ENCODE measurements at regions not wholly inside any gene's neighbourhood (a gene's known extent, or its start where the extent isn't known, plus 50 kb on each side); places are given as distances from the start of the nearest gene placed in this dataset.
A peak's percentile ranks its signal among the peaks of the same experiment; 100 is the strongest.

DNA sequence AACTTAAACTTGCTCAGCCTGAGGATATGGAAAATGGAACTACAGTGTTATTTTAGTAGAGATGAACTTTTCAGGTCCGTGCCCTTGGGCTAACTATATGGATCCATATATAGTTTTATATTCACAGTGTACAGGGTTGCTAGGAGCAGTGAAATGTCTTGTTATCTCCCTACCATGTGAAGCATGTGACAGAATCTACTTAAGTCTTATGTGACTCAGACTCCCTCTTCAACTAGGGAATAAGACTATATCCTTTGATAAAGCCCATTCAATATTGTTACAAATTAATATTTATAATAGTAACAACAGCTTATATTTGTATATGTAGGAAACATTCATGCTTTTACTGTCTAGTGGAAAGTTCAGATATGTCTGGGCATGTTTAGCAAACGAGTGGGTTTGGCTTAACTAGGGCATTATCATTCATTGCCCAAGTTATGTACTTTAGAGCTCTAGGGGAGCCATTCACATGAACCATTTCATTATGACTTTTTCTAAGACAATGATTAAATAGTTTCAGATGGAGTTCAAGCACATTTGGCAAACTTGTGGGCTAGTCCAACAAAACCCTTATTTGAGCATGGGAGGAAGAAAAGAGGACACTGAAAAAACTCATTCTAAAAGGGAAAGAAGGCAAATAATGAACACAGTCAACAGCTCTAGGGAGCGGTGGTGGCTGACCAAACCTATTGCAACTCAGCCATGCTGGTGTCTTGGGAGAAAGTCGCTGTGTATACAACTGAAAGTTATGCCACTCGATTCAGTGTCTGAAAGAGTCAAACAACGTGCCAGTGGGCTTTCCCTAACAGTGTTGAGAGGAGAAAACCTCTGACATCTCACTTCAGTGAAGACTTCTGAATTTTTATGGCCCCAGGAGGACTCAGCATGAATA lies 305.9 kb upstream of the G2E3 start:
- Mint-ChIP-seq H3K27ac (no peak overlapping the region), H3K9me3 (ENCODE audit: low read depth) (peaks cover 7% of the 10 kb centered on the region), H3K4me3 (no peak overlapping the region), H3K36me3 (no peaks in the 10 kb centered on the region), H3K27me3 (no peaks in the 10 kb centered on the region), H3K4me1 (no peaks in the 10 kb centered on the region)
- no peak for DNase-seq
- CTCF ChIA-PET: no interaction called here
- no peak for ATAC-seq

DNA sequence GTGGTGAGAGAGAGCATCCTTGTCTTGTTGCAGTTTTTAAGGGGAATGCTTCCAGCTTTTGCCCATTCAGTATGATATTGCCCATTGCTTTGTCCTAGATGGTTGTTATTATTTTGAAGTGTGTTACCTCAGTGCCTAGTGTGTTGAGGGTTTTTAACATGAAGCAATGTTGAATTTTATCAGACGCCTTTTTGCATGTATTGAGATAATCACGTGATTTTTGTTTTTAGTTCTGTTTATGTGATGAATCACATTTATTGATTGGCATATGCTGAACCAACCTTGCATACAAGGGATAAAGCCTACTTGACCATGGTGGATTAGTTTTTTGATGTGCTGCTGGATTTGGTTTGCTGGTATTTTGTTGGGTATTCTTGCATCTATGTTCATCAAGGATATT lies 302.3 kb upstream of the G2E3 start:
- CTCF ChIA-PET: no interaction called here
- Mint-ChIP-seq H3K4me1 (no peaks in the 10 kb centered on the region), H3K36me3 (no peaks in the 10 kb centered on the region), H3K4me3 (no peak overlapping the region), H3K27me3 (no peaks in the 10 kb centered on the region), H3K27ac (no peak overlapping the region), H3K9me3 (ENCODE audit: low read depth) (peaks cover 10% of the 10 kb centered on the region)
- DNase-seq (no peak), ATAC-seq (no peak)

DNA sequence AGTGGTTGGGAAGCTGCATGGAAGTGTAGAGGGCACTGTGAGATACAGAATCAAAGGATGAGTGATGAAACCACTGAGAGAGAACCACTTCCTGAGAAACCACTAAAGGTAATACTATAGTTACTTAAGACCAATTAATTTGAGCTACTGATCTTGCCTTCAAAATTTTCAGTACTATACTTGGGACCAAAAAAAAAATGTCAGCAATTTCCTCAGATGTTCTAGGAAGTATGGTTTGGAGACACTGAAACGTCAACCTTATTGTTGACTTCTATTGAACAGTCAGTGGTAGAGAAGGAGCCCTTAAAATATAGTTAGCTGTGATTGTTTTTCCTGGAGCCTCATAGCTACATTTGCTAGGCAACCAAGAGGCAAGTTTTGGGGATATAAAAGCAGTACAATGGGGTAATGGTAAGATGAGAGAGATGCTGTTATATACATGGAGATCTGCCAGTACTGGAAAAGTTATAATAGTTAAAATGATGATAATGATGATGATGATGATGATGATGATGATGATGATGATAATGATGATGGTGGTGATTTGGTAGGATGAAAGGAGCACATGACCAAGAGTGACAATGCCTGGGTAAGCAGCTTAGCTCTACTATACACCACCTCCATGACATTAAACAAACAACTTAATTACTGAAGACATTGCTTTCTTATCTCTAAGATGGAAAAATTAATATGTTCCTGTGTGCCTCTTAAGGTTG lies 300.9 kb upstream of the G2E3 start:
- peaks cover 9% of the 10 kb centered on the region for H3K9me3 Mint-ChIP-seq (ENCODE audit: low read depth)
- DNase-seq (no peak), ATAC-seq (no peak)
- CTCF ChIA-PET: interaction anchor here (1.4 kb wide), 1 partner anchor 12 kb away, joined by 4 read pairs; no protein-coding TSS in a partner anchor
- H3K4me3 Mint-ChIP-seq: no peak overlapping the region
- no peaks in the 10 kb centered on the region for H3K36me3 Mint-ChIP-seq
- no peak overlapping the region for H3K27ac Mint-ChIP-seq
- H3K27me3 Mint-ChIP-seq: no peaks in the 10 kb centered on the region
- H3K4me1 Mint-ChIP-seq: no peaks in the 10 kb centered on the region

DNA sequence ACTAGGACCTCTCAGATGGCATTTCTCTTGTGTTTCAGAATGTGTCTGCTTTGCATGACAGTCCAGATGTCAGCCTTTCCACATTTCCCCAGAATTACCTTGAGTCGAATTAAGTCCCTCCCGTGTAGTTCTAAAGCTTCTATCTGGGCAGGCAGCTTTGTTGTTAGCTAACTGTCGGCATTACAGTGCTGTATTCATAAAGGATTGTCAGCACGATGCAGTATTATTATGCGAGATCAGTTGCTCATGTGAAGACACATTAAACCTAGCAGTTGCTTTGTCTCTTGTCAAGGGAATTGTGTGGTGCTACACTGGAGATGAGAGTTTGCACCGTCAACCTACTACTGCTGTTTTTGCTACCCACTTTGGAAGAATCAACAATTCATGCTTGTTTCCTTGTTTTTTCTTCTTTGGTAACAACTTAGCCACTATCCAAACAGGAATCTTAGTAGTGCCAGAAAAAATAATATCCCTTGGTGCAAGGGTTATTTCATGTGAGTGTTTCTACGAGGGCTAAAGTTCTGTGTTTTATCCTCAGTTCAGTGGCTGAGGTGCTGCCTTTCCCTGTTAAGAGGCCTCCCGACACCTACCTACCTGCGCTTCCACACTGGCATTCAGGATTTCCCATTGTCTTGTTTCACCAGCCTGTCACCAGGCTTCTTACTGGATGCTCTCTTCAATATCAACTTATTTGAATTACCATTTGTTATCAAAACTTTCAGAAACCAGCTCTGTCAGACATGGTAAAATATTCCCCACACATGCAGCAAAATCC lies 297.9 kb upstream of the G2E3 start:
- no peaks in the 10 kb centered on the region for H3K4me1 Mint-ChIP-seq
- peaks cover 7% of the 10 kb centered on the region for H3K9me3 Mint-ChIP-seq (ENCODE audit: low read depth)
- no peak overlapping the region for H3K27ac Mint-ChIP-seq
- CTCF ChIA-PET: interaction anchor here (1.3 kb wide), 1 partner anchor 10 kb away, joined by 3 read pairs; no protein-coding TSS in a partner anchor
- DNase-seq (no peak), ATAC-seq (no peak)
- no peak overlapping the region for H3K4me3 Mint-ChIP-seq
- no peaks in the 10 kb centered on the region for H3K27me3 Mint-ChIP-seq
- H3K36me3 Mint-ChIP-seq: no peaks in the 10 kb centered on the region

DNA sequence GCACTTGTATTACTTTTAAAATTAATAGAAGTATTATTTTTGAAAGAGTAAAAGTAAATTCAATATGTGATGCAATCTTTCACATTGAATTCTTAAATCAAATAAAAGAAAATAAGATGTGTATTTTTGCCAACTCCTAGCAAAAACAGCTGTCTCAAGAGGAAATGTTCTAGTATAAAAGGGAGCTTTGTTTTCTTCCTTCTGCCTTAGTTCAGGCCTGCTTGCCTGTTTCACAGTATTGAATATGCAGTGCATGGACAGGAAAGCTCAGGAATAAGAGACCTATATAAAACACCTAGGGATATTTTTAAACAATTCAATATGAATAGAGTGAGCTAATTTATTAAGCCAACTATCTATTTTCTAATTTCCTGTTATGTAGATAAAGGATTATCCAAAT lies 294.8 kb upstream of the G2E3 start:
- CTCF ChIA-PET: no interaction called here
- H3K4me3 Mint-ChIP-seq: no peak overlapping the region
- H3K36me3 Mint-ChIP-seq: no peaks in the 10 kb centered on the region
- ATAC-seq (no peak), DNase-seq (no peak)
- H3K4me1 Mint-ChIP-seq: no peaks in the 10 kb centered on the region
- H3K27me3 Mint-ChIP-seq: no peaks in the 10 kb centered on the region
- H3K27ac Mint-ChIP-seq: no peak overlapping the region
- H3K9me3 Mint-ChIP-seq (ENCODE audit: low read depth): no peaks in the 10 kb centered on the region

DNA sequence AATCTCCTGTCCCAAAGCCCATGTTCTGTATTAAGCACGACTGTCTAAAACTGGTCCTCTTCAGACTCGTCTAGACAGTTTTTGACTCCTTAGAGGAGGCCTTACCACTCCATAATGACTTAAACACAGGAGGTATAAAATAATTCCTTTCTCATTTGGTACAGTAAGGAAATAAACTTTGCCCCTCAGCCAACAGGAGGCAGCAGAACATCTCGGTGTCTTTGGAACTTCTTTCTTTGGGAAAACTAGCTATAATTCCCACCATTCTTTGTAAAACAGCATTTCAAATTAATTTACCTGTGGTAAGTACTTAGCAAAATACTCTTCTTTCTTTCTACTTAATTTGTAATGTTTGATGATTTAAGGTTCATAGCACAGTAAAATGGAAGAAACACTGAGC lies 292.7 kb upstream of the G2E3 start:
- H3K36me3 Mint-ChIP-seq: no peaks in the 10 kb centered on the region
- DNase-seq (no peak), ATAC-seq (no peak)
- H3K9me3 Mint-ChIP-seq (ENCODE audit: low read depth): no peaks in the 10 kb centered on the region
- CTCF ChIA-PET: no interaction called here
- no peak overlapping the region for H3K4me3 Mint-ChIP-seq
- H3K27ac Mint-ChIP-seq: no peak overlapping the region
- peaks cover 1% of the 10 kb centered on the region for H3K4me1 Mint-ChIP-seq
- H3K27me3 Mint-ChIP-seq: no peaks in the 10 kb centered on the region

DNA sequence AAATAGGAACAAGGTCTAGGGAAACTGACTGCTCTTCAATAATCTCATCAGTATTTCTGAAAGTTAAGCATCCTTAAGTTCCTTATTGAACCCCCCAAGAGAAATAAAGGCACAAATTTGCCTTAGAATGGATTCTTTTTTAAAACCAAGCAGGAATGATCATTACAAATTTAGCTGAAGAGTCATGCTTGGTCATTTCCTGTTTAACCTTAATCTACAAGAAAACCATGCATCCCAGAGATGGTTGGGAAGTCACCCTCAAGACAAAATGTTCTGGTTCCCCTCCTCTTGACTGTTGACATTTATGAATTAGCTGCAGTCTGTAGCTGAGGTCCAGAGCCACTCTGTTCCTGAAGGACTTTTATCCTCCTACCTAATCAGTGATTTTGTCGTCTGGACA lies 291.8 kb upstream of the G2E3 start:
- DNase-seq (no peak), ATAC-seq (no peak)
- H3K27me3 Mint-ChIP-seq: no peaks in the 10 kb centered on the region
- no peak overlapping the region for H3K27ac Mint-ChIP-seq
- H3K4me1 Mint-ChIP-seq: peaks cover 1% of the 10 kb centered on the region
- no peak overlapping the region for H3K4me3 Mint-ChIP-seq
- no peaks in the 10 kb centered on the region for H3K36me3 Mint-ChIP-seq
- H3K9me3 Mint-ChIP-seq (ENCODE audit: low read depth): no peaks in the 10 kb centered on the region
- CTCF ChIA-PET: no interaction called here

DNA sequence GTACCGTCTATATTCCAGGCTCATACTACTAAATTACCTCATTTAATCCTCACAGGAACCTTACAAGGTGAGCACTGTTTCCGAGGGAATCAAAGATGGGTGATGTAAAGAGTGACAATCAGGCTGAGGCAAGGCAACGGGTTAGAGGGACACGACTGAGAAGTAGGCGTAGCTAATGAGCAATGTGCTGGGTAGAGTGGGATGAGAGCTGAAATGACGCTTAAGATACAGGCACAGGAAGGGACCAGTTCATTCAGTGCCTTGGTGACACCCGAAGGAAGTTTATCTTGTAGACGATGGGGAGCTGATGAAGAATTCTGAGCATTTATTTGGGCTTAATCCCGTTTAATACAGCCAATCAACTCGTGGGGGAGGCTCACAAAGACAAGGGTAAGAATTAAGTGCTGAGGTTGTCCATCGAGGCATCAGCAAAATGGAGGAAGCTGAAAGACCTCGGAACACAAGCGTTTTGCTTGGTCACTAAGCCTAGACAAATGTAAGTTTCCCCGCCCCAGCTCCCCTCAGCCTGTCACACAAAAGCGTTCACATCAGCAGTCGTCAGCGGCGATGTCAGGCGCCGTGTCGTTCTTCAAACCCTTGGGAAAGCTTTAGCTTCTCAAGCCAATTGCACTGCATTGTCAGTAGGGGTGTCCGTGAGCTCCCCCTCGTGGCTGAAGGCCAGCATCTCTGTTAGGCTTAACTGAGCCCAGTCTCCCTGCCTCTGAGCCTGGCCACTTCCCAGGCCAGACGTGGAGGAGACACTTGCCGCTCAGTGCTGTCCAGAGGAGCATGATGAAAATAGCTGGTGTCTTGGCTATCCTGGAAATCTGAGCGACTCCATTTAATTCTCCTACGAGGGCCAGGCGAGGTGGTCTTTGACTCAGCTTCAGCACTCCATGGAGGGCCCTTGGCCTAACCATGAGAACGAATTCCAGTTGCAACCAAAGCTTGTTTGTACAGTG lies 288.5 kb upstream of the G2E3 start:
- ATAC-seq (peak; percentile 74), DNase-seq (peak; percentile 67)
- Mint-ChIP-seq H3K9me3 (ENCODE audit: low read depth) (no peaks in the 10 kb centered on the region), H3K27me3 (peaks cover 3% of the 10 kb centered on the region), H3K27ac (no peak overlapping the region), H3K36me3 (no peaks in the 10 kb centered on the region), H3K4me3 (no peak overlapping the region), H3K4me1 (peaks cover 1% of the 10 kb centered on the region)
- CTCF ChIA-PET: interaction anchor here (1.0 to 1.4 kb wide), 3 partner anchors 10 to 13 kb away, joined by 3 to 7 read pairs (median 4); no protein-coding TSS in a partner anchor

DNA sequence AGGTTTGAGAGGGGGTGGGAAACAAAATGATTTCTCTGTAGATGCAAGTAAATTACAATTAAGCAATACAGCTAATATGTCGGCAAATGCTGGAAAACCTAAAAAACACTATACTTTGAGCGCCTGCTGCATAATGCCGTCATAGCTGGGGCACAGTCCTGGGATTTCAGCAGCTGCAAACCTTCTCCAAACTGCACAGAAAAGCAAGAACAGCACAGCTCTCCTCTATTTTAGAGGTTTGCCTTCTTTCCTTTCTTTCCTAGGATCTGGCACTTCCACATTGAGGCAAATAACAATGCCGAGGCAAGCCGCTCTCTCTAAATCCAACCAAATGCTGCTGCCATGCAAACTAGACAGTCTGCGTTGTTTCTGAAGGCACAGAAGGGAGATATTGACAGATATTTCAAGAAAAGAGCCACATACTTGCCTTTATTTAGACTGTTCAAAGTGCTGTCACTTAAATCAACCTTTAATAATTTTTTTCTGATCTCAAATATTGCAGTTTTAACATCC lies 287.1 kb upstream of the G2E3 start:
- Mint-ChIP-seq H3K27me3 (peaks cover 3% of the 10 kb centered on the region), H3K4me3 (no peak overlapping the region), H3K4me1 (peaks cover 1% of the 10 kb centered on the region), H3K9me3 (ENCODE audit: low read depth) (no peaks in the 10 kb centered on the region), H3K27ac (no peak overlapping the region), H3K36me3 (no peaks in the 10 kb centered on the region)
- CTCF ChIA-PET: no interaction called here
- DNase-seq: no peak
- ATAC-seq: no peak

DNA sequence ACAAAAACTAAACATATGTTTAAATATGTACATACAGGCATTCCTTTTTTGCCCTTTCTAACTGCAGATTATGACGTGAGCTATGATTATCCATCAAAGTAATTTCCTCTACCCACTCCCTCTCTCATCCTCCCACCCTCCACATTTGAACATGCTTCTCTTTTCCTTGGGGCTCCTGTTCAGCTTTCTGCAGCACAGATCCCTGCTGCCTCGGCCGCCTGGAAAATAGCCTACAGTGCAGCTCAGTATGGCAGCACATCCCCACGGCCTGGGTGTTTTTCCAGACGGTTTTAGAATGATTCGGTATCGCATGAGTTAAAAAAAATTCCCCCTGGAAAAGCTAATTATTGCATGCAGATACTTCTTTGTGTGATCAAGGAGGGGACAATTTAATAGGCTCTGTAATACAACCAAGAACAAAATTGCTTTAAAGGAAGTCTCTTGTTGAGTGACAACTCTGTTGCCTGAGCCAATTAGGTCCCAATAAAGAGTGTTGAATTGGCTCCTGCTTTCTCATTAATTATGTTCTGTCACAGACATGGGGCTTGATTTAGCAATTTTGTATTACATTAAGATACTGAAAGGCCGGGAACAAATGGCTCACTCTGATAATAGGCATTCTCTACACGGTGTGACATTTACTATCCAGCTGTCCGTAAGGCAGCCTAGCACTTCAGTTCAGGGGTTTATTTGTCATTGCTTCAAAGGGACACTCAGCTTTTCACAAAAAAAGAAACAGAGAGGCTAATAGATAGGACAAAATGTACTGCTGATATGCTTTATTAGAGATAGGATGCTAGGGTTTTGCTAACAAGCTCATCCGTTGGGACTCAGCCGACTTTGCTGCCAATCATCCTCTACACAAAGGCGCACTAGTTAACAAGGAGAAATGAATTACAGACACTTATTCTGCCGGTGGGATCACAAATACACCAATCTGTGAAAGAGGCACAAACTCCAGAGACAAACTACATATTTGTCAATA lies 285.8 kb upstream of the G2E3 start:
- CTCF ChIA-PET: interaction anchor here (1.4 kb wide), 1 partner anchor 14 kb away, joined by 4 read pairs; no protein-coding TSS in a partner anchor
- no peaks in the 10 kb centered on the region for H3K36me3 Mint-ChIP-seq
- H3K27me3 Mint-ChIP-seq: peaks cover 3% of the 10 kb centered on the region
- peaks cover 1% of the 10 kb centered on the region for H3K4me1 Mint-ChIP-seq
- DNase-seq (no peak), ATAC-seq (no peak)
- H3K4me3 Mint-ChIP-seq: no peak overlapping the region
- H3K9me3 Mint-ChIP-seq (ENCODE audit: low read depth): no peaks in the 10 kb centered on the region
- no peak overlapping the region for H3K27ac Mint-ChIP-seq

DNA sequence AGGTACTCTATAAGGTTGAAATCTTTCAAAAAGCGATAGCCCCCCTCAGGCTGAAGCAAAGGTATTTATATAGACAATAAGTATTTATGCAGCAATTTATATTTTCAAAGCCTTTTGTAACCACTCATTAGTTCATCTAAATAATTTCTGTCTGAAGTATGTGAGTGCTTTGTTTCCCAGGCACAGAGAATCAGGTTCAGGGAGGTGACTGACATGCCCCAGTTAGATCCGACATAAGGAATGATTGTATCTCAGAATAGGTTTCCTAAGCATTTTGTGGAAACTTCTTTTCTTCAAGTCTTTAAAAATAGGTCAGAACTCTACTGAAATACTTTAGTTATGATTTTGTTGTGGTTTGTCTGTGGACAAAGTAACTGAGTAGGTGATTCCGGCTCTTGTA lies 283.4 kb upstream of the G2E3 start:
- no peak for DNase-seq
- CTCF ChIA-PET: no interaction called here
- peaks cover 3% of the 10 kb centered on the region for H3K27me3 Mint-ChIP-seq
- no peak for ATAC-seq
- no peak overlapping the region for H3K4me3 Mint-ChIP-seq
- no peaks in the 10 kb centered on the region for H3K36me3 Mint-ChIP-seq
- H3K9me3 Mint-ChIP-seq (ENCODE audit: low read depth): no peaks in the 10 kb centered on the region
- no peaks in the 10 kb centered on the region for H3K4me1 Mint-ChIP-seq
- H3K27ac Mint-ChIP-seq: no peak overlapping the region

DNA sequence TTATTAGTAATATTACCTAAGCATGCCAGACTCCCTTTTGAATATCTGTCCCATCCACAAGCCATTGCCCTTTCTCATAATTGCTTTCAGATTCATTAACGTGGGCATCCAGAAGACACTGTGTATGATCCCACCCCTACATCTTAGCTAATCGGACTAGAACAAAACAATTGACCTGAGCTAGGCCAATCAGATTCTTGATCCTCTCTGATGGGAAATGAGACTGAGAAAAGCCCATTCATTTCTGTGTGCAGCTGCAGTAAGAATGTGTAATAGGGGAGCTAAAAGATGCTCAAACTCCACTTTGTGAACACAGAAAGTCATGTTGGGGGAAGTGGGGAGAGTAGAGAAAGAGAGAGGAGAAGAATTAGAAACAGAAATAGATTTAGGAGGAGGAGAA lies 281.7 kb upstream of the G2E3 start:
- Mint-ChIP-seq H3K4me1 (no peaks in the 10 kb centered on the region), H3K27me3 (peaks cover 3% of the 10 kb centered on the region), H3K36me3 (no peaks in the 10 kb centered on the region), H3K9me3 (ENCODE audit: low read depth) (no peaks in the 10 kb centered on the region), H3K4me3 (no peak overlapping the region), H3K27ac (no peak overlapping the region)
- ATAC-seq (no peak), DNase-seq (no peak)
- CTCF ChIA-PET: no interaction called here
